Trophoblast cell (in vitro differentiated cells and primary cell): ENCODE measurements at regions not wholly inside any gene's neighbourhood (a gene's known extent, or its start where the extent isn't known, plus 50 kb on each side); places are given as distances from the start of the nearest gene placed in this dataset.
A peak's percentile ranks its signal among the peaks of the same experiment; 100 is the strongest.

Experiments
- DNase-seq, 2 donors: peaks; one replicate each; pipeline ENCODE4 v3.0.0-alpha.2; 2016
- H2AFZ ChIP-seq: 2 replicates; pipeline ENCODE4 v1.6.1; 2013; ENCODE audit warnings: low read length, moderate library complexity, mild to moderate bottlenecking; ENCODE audit not compliant: insufficient read depth, poor library complexity
- H2AK5ac ChIP-seq: 2 replicates; pipeline ENCODE4 v1.6.1; 2013; ENCODE audit warnings: mild to moderate bottlenecking, low read length
- H2BK120ac ChIP-seq: 2 replicates; pipeline ENCODE4 v1.6.1; 2013; ENCODE audit warnings: low read length, mild to moderate bottlenecking, moderate library complexity; ENCODE audit not compliant: insufficient read depth, poor library complexity
- H2BK12ac ChIP-seq: 2 replicates; pipeline ENCODE4 v1.6.1; 2013; ENCODE audit warnings: mild to moderate bottlenecking, low read length, moderate library complexity
- H2BK5ac ChIP-seq: 2 replicates; pipeline ENCODE4 v1.6.1; 2013; ENCODE audit warnings: low read length, low read depth, moderate library complexity, mild to moderate bottlenecking; ENCODE audit not compliant: poor library complexity
- H3K14ac ChIP-seq: 2 replicates; pipeline ENCODE4 v1.6.1; 2013; ENCODE audit warnings: mild to moderate bottlenecking, low read length
- H3K18ac ChIP-seq: 2 replicates; pipeline ENCODE4 v1.6.1; 2013; ENCODE audit warnings: mild to moderate bottlenecking, low read length
- H3K23ac ChIP-seq: 2 replicates; pipeline ENCODE4 v1.6.1; 2013; ENCODE audit warnings: low read length
- H3K27ac ChIP-seq: 2 replicates; pipeline ENCODE4 v1.5.1; 2013; ENCODE audit warnings: low read depth, mild to moderate bottlenecking, inconsistent platforms, low read length, moderate library complexity
- H3K27me3 ChIP-seq: 2 replicates; pipeline ENCODE4 v1.6.1; 2013; ENCODE audit warnings: inconsistent platforms, mild to moderate bottlenecking, low read length, moderate library complexity; ENCODE audit not compliant: insufficient read depth
- H3K36me3 ChIP-seq, 2 experiments: 1 replicate in 1 of 2; 2 replicates in 1 of 2; pipeline ENCODE4 v1.6.1; 2013; ENCODE audit warnings: low read length in 2 of 2, mild to moderate bottlenecking in 2 of 2, moderate library complexity in 1 of 2; ENCODE audit not compliant: insufficient read depth in 2 of 2, control insufficient read depth in 1 of 2
- H3K4ac ChIP-seq: 2 replicates; pipeline ENCODE4 v1.6.1; 2013; ENCODE audit warnings: low read depth, mild to moderate bottlenecking, low read length, moderate library complexity
- H3K4me1 ChIP-seq, 2 experiments: 1 replicate in 1 of 2; 2 replicates in 1 of 2; pipeline ENCODE4 v1.6.1; 2013; ENCODE audit warnings: low read length in 2 of 2, mild to moderate bottlenecking in 2 of 2, moderate library complexity in 1 of 2; ENCODE audit not compliant: insufficient read depth in 2 of 2, control insufficient read depth in 1 of 2
- H3K4me2 ChIP-seq: 2 replicates; pipeline ENCODE4 v1.6.1; 2013; ENCODE audit warnings: inconsistent platforms, mild to moderate bottlenecking, low read length, moderate library complexity
- H3K4me3 ChIP-seq: 2 replicates; pipeline ENCODE4 v1.5.1; 2013; ENCODE audit warnings: mild to moderate bottlenecking, low read depth, low read length, inconsistent platforms
- H3K79me1 ChIP-seq: one replicate; pipeline ENCODE4 v1.6.1; 2013; ENCODE audit warnings: low read length
- H3K79me2 ChIP-seq: 2 replicates; pipeline ENCODE4 v1.6.1; 2013; ENCODE audit warnings: low read length, mild to moderate bottlenecking; ENCODE audit not compliant: control insufficient read depth, insufficient read depth, poor library complexity
- H3K9ac ChIP-seq: 2 replicates; pipeline ENCODE4 v1.6.1; 2013; ENCODE audit warnings: mild to moderate bottlenecking, low read length
- H3K9me3 ChIP-seq: 2 replicates; pipeline ENCODE4 v1.6.1; 2013; ENCODE audit warnings: low read depth, mild to moderate bottlenecking, control low read depth, inconsistent platforms, low read length; ENCODE audit not compliant: insufficient read depth
- H4K12ac ChIP-seq: 2 replicates; pipeline ENCODE4 v1.6.1; 2013; ENCODE audit warnings: low read depth, mild to moderate bottlenecking, low read length, moderate library complexity
- H4K8ac ChIP-seq: 2 replicates; pipeline ENCODE4 v1.6.1; 2013; ENCODE audit warnings: low read depth, mild to moderate bottlenecking, low read length, moderate library complexity
- H4K91ac ChIP-seq: one replicate; pipeline ENCODE4 v1.6.1; 2013; ENCODE audit warnings: low read depth, mild to moderate bottlenecking, low read length, moderate library complexity
- WGBS: extraction: QIAGEN DNeasy Blood & Tissue Kit; methylation state at CpG from one replicate; pipeline ENCODE4 v1.1.7; 2013; ENCODE audit warnings: missing lambda C conversion rate; ENCODE audit not compliant: insufficient read length, insufficient coverage; ENCODE audit errors: extremely low coverage; 5-methylcytosine and 5-hydroxymethylcytosine counted together

GRCh38 chr2:23286031-23286757 lies 98.8 kb upstream of the KLHL29 start:
- Histone ChIP-seq H3K79me1 (peaks cover 27% of the 10 kb centered on the region), H3K18ac (peak overlapping the region; percentile 42), H3K9ac (no peak overlapping the region), H3K23ac (no peak overlapping the region), H4K8ac (peak overlapping the region; percentile 33), H3K27me3 (no peaks in the 10 kb centered on the region), H2BK5ac (peak overlapping the region; percentile 78), H3K4ac (peak overlapping the region; percentile 17), H2AFZ (no peak overlapping the region), H3K79me2 (no peaks in the 10 kb centered on the region), H3K4me1 (peaks cover 18 to 27% of the 10 kb centered on the region in 2 experiments), H3K9me3 (no peaks in the 10 kb centered on the region), H4K12ac (no peak overlapping the region), H3K27ac (peak overlapping the region; percentile 89), H3K4me2 (no peak overlapping the region), H2AK5ac (peak overlapping the region; percentile 18), H2BK12ac (peak overlapping the region; percentile 37), H2BK120ac (peak overlapping the region; percentile 88), H3K14ac (peak overlapping the region; percentile 63), H3K36me3 (no peaks in the 10 kb centered on the region), H3K4me3 (no peak overlapping the region), H4K91ac (peak overlapping the region; percentile 62)
- DNase-seq, result no peak
- no CpG with 5 or more reads among the region's 6 CpGs for WGBS

- Histone ChIP-seq H3K9me3 (no peaks in the 10 kb centered on the region), H4K8ac (peak overlapping the region; percentile 23), H3K23ac (no peak overlapping the region), H3K36me3 (no peaks in the 10 kb centered on the region), H3K79me1 (peaks cover 27% of the 10 kb centered on the region), H3K14ac (peak overlapping the region; percentile 33), H3K4me3 (no peak overlapping the region), H3K18ac (no peak overlapping the region), H3K27me3 (no peaks in the 10 kb centered on the region), H2BK12ac (peak overlapping the region; percentile 41), H4K91ac (peak overlapping the region; percentile 49), H2AK5ac (no peak overlapping the region), H3K27ac (peak overlapping the region; percentile 89), H3K4ac (no peak overlapping the region), H3K79me2 (no peaks in the 10 kb centered on the region), H2BK120ac (peak overlapping the region; percentile 9), H3K4me2 (peak overlapping the region; percentile 18), H3K4me1 (peaks cover 15 to 24% of the 10 kb centered on the region in 2 experiments), H2BK5ac (peak overlapping the region; percentile 65), H4K12ac (no peak overlapping the region), H3K9ac (no peak overlapping the region), H2AFZ (no peak overlapping the region)
- WGBS, result no CpG with 5 or more reads among the region's 6 CpGs
- DNase-seq, result peak; percentile 58 to 65
Observed at GRCh38 chr2:23286758-23287704, 97.9 kb upstream of the KLHL29 start.

- Histone ChIP-seq H3K14ac (no peak overlapping the region), H3K9ac (no peak overlapping the region), H3K4me3 (no peak overlapping the region), H3K36me3 (no peaks in the 10 kb centered on the region), H3K4me2 (no peak overlapping the region), H2BK120ac (no peak overlapping the region), H2AK5ac (no peak overlapping the region), H3K9me3 (no peaks in the 10 kb centered on the region), H3K4me1 (peaks cover 9 to 24% of the 10 kb centered on the region in 2 experiments), H3K79me2 (no peaks in the 10 kb centered on the region), H3K79me1 (peaks cover 21% of the 10 kb centered on the region), H2BK5ac (no peak overlapping the region), H3K18ac (no peak overlapping the region), H3K27ac (no peak overlapping the region), H3K23ac (no peak overlapping the region), H2BK12ac (no peak overlapping the region), H4K8ac (no peak overlapping the region), H4K12ac (no peak overlapping the region), H2AFZ (no peak overlapping the region), H4K91ac (peak overlapping the region; percentile 11), H3K27me3 (no peaks in the 10 kb centered on the region), H3K4ac (no peak overlapping the region)
- WGBS, result no CpG with 5 or more reads among the region's 2 CpGs
- no peak for DNase-seq
Observed at GRCh38 chr2:23289671-23290070, 95.3 kb upstream of the KLHL29 start.

- Histone ChIP-seq H3K9me3 (no peaks in the 10 kb centered on the region), H3K4me1 (peaks cover 2 to 11% of the 10 kb centered on the region in 2 experiments), H3K4me2 (no peak overlapping the region), H4K12ac (no peak overlapping the region), H2BK5ac (no peak overlapping the region), H2AFZ (no peak overlapping the region), H3K14ac (no peak overlapping the region), H3K79me1 (peaks cover 9% of the 10 kb centered on the region), H2BK120ac (no peak overlapping the region), H3K18ac (no peak overlapping the region), H2BK12ac (no peak overlapping the region), H3K27me3 (no peaks in the 10 kb centered on the region), H4K8ac (no peak overlapping the region), H3K4ac (no peak overlapping the region), H3K36me3 (no peaks in the 10 kb centered on the region), H2AK5ac (no peak overlapping the region), H3K79me2 (no peaks in the 10 kb centered on the region), H3K9ac (no peak overlapping the region), H3K27ac (no peak overlapping the region), H3K23ac (no peak overlapping the region), H4K91ac (no peak overlapping the region), H3K4me3 (no peak overlapping the region)
- WGBS, result no CpG with 5 or more reads among the region's 2 CpGs
- no peak for DNase-seq
Observed at GRCh38 chr2:23291239-23291638, 93.7 kb upstream of the KLHL29 start.
